Peyer's patch (tissue), 4 donors: ENCODE measurements at regions not wholly inside any gene's neighbourhood (a gene's known extent, or its start where the extent isn't known, plus 50 kb on each side); places are given as distances from the start of the nearest gene placed in this dataset.

Experiments
- POLR2A ChIP-seq, 2 donors: fragments of 450-650 bp; IDR thresholded peaks; one replicate each; pipeline ENCODE4 v1.5.1; 2017; ENCODE audit warnings: antibody characterized with exemption in 2 of 2, mild to moderate bottlenecking in 2 of 2, moderate library complexity in 2 of 2
- TF ChIP-seq, protein P1 (sequence below), 6 experiments: fragments of 450-650 bp in 4 of 6; fragments of 200-600 bp in 2 of 6; sonication (generic) in 1 of 6; IDR thresholded peaks; one replicate each; pipeline ENCODE4 v1.5.1; 2017 to 2019; ENCODE audit warnings: antibody characterized with exemption in 6 of 6, mild to moderate bottlenecking in 3 of 6, moderate library complexity in 1 of 6

DNA sequence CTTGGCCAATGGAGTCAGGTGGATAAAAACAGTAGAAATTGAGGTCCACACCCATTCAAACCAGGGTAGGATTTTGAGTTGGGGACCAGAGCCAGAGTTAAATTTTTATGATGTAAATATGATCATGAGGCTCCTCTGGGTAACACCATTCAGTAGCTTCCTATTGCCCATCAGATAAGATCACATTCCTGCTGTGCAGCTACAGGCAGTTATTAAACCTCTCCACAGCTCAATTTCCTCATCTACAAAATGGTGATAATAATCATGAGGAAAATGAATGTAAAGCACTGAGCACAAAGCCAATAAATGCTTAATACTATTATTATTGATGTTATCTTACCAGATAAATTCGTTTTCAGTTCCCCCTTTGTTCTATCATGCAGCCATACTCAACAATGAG lies 432.0 kb downstream of the CAAP1 start:
- TF ChIP-seq, protein P1, sequence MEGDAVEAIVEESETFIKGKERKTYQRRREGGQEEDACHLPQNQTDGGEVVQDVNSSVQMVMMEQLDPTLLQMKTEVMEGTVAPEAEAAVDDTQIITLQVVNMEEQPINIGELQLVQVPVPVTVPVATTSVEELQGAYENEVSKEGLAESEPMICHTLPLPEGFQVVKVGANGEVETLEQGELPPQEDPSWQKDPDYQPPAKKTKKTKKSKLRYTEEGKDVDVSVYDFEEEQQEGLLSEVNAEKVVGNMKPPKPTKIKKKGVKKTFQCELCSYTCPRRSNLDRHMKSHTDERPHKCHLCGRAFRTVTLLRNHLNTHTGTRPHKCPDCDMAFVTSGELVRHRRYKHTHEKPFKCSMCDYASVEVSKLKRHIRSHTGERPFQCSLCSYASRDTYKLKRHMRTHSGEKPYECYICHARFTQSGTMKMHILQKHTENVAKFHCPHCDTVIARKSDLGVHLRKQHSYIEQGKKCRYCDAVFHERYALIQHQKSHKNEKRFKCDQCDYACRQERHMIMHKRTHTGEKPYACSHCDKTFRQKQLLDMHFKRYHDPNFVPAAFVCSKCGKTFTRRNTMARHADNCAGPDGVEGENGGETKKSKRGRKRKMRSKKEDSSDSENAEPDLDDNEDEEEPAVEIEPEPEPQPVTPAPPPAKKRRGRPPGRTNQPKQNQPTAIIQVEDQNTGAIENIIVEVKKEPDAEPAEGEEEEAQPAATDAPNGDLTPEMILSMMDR (IDR thresholded peaks at IDR 0.05), result no peak
- TF ChIP-seq POLR2A (IDR thresholded peaks at IDR 0.05), result no peak
